Nephron (organoid): ENCODE measurements at regions not wholly inside any gene's neighbourhood (a gene's known extent, or its start where the extent isn't known, plus 50 kb on each side); places are given as distances from the start of the nearest gene placed in this dataset.

Source experiments
- H3K27ac Mint-ChIP-seq, 3 experiments: 2 replicates each; pipeline ENCODE4 v1.8.0; 2020; ENCODE audit warnings: mixed read lengths in 3 of 3, mild to moderate bottlenecking in 2 of 3, moderate library complexity in 1 of 3
- H3K27me3 Mint-ChIP-seq: 2 replicates; pipeline ENCODE4 v1.8.0; 2021; ENCODE audit warnings: low read depth, mild to moderate bottlenecking, moderate library complexity, mixed read lengths
- H3K36me3 Mint-ChIP-seq: 2 replicates; pipeline ENCODE4 v1.8.0; 2020; ENCODE audit warnings: low read depth, mixed read lengths
- H3K4me1 Mint-ChIP-seq: 2 replicates; pipeline ENCODE4 v1.8.0; 2020; ENCODE audit warnings: mixed read lengths
- H3K4me3 Mint-ChIP-seq, 3 experiments: 2 replicates each; pipeline ENCODE4 v1.8.0; 2020; ENCODE audit warnings: mild to moderate bottlenecking in 3 of 3, mixed read lengths in 3 of 3, moderate library complexity in 2 of 3
- H3K9me3 Mint-ChIP-seq: 2 replicates; pipeline ENCODE4 v1.8.0; 2020; ENCODE audit warnings: mixed read lengths
- CTCF ChIP-seq, 3 experiments: fragments of 200-600 bp; sonication (generic); IDR thresholded peaks; one replicate each; pipeline ENCODE4 v1.5.0; 2021; ENCODE audit warnings: antibody characterized with exemption in 3 of 3; ENCODE audit not compliant: unreplicated experiment in 3 of 3

GRCh38 chr1:239164451-239165180, 221.8 kb upstream of the CHRM3 start:
- TF ChIP-seq CTCF (IDR thresholded peaks at IDR 0.05; ENCODE audit: unreplicated experiment in 3 of 3) = no peak
- Mint-ChIP-seq H3K4me1 (no peaks in the 10 kb centered on the region), H3K9me3 (peaks cover 3% of the 10 kb centered on the region), H3K36me3 (no peaks in the 10 kb centered on the region), H3K27me3 (no peaks in the 10 kb centered on the region), H3K4me3 (no peak overlapping the region), H3K27ac (no peak overlapping the region)

GRCh38 chr1:239155466-239156091, 230.8 kb upstream of the CHRM3 start:
- H3K36me3 Mint-ChIP-seq = no peaks in the 10 kb centered on the region
- peaks cover 19% of the 10 kb centered on the region for H3K4me1 Mint-ChIP-seq
- peak overlapping the region; percentile 48 to 74 (median 55) for H3K27ac Mint-ChIP-seq
- no peaks in the 10 kb centered on the region for H3K27me3 Mint-ChIP-seq
- H3K9me3 Mint-ChIP-seq = no peaks in the 10 kb centered on the region
- no peak for TF ChIP-seq CTCF (IDR thresholded peaks at IDR 0.05; ENCODE audit: unreplicated experiment in 3 of 3)
- H3K4me3 Mint-ChIP-seq = no peak overlapping the region

GRCh38 chr1:239151937-239152336, 234.4 kb upstream of the CHRM3 start:
- H3K4me1 Mint-ChIP-seq = peaks cover 23% of the 10 kb centered on the region
- no peak overlapping the region for H3K27ac Mint-ChIP-seq
- H3K4me3 Mint-ChIP-seq = no peak overlapping the region
- H3K27me3 Mint-ChIP-seq = no peaks in the 10 kb centered on the region
- no peak for TF ChIP-seq CTCF (IDR thresholded peaks at IDR 0.05; ENCODE audit: unreplicated experiment in 3 of 3)
- no peaks in the 10 kb centered on the region for H3K9me3 Mint-ChIP-seq
- no peaks in the 10 kb centered on the region for H3K36me3 Mint-ChIP-seq

- no peak overlapping the region for H3K4me3 Mint-ChIP-seq
- H3K27ac Mint-ChIP-seq = no peak overlapping the region
- peaks cover 3% of the 10 kb centered on the region for H3K9me3 Mint-ChIP-seq
- no peaks in the 10 kb centered on the region for H3K27me3 Mint-ChIP-seq
- TF ChIP-seq CTCF (IDR thresholded peaks at IDR 0.05; ENCODE audit: unreplicated experiment in 3 of 3) = no peak
- no peaks in the 10 kb centered on the region for H3K4me1 Mint-ChIP-seq
- no peaks in the 10 kb centered on the region for H3K36me3 Mint-ChIP-seq
Observed at GRCh38 chr1:239140968-239141367, 245.4 kb upstream of the CHRM3 start.

- Mint-ChIP-seq H3K36me3 (no peaks in the 10 kb centered on the region), H3K9me3 (peaks cover 3% of the 10 kb centered on the region), H3K4me3 (no peak overlapping the region), H3K4me1 (no peaks in the 10 kb centered on the region), H3K27ac (no peak overlapping the region), H3K27me3 (no peaks in the 10 kb centered on the region)
- no peak for TF ChIP-seq CTCF (IDR thresholded peaks at IDR 0.05; ENCODE audit: unreplicated experiment in 3 of 3)
Observed at GRCh38 chr1:239139801-239140200, 246.6 kb upstream of the CHRM3 start.

- no peak for TF ChIP-seq CTCF (IDR thresholded peaks at IDR 0.05; ENCODE audit: unreplicated experiment in 3 of 3)
- H3K4me1 Mint-ChIP-seq = no peaks in the 10 kb centered on the region
- no peaks in the 10 kb centered on the region for H3K9me3 Mint-ChIP-seq
- H3K27me3 Mint-ChIP-seq = no peaks in the 10 kb centered on the region
- no peaks in the 10 kb centered on the region for H3K36me3 Mint-ChIP-seq
- no peak overlapping the region for H3K27ac Mint-ChIP-seq
- no peak overlapping the region for H3K4me3 Mint-ChIP-seq
Observed at GRCh38 chr1:239128541-239128940, 257.8 kb upstream of the CHRM3 start.
